ENCODE measurements at regions not wholly inside any gene's neighbourhood (a gene's known extent, or its start where the extent isn't known, plus 50 kb on each side); places are given as distances from the start of the nearest gene placed in this dataset.

DNA sequence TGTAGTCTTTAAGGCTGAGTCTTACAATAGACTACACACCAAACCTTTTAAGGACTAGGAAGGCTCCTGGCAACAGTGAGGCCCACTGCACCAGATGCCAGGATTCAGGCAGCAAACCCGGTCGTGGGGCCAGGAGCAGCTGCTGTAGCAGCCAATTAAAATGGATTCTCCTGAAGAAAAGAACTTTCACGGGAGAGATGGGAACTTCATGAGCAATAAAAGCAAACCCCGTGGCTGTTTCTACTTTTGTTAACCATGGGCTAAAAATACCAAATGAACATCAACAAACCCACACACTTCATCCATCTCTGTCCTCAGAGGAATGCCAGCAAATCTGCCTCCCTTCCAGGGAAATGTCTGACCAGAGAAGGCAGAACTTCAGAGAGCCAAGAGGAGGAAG, 101.4 kb downstream of the BTC start:
- DNase-seq (ENCODE audit: low read depth): no peak
